Ovary (tissue), 3 donors: ENCODE measurements at regions not wholly inside any gene's neighbourhood (a gene's known extent, or its start where the extent isn't known, plus 50 kb on each side); places are given as distances from the start of the nearest gene placed in this dataset.

ENCODE experiments used
- POLR2A ChIP-seq: fragments of 450-650 bp; IDR thresholded peaks from one replicate; pipeline ENCODE4 v1.6.1; 2017; ENCODE audit warnings: antibody characterized with exemption, mild to moderate bottlenecking, moderate library complexity
- TF ChIP-seq, protein P1 (sequence below), 3 donors: fragments of 450-650 bp in 2 of 3; fragments of 200-600 bp in 1 of 3; IDR thresholded peaks; one replicate each; pipeline versions ENCODE4 v1.5.1 to v1.8.0; 2016 to 2022; ENCODE audit warnings: antibody characterized with exemption in 3 of 3, mild to moderate bottlenecking in 1 of 3
- donor health status: DM: no; HTN: no; CAD: no.

DNA sequence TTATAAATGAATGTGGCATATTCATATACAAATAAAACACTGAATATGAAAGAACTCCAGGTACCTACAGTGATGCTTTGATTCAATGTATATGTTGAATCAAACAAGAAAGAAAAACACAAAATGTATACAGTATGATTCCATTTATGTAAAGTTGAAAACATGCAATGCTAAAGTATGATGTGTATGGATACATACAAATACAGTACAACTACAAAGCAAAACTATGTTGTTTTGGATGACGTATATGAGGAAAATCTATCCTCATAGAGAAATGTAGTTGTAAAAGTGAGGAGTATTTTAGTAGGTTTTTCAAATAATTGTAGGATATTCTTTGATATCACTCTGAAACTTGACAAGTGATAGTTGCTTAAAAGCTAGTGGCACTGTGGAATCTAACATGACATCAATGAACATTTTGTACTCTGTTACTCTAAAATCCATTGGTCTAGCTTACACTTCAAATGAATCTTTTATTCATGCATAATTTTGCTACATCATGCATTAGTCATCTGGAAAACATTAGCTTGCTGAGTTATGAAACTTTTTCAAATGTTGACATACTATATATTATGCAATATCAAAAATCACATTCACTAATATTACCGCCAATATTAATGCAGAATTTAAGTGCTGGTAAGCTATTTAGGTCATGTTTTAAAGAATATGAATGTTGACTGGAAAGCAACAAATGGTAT is 278.1 kb upstream of the CHRNA7 start:
- TF ChIP-seq, protein P1, sequence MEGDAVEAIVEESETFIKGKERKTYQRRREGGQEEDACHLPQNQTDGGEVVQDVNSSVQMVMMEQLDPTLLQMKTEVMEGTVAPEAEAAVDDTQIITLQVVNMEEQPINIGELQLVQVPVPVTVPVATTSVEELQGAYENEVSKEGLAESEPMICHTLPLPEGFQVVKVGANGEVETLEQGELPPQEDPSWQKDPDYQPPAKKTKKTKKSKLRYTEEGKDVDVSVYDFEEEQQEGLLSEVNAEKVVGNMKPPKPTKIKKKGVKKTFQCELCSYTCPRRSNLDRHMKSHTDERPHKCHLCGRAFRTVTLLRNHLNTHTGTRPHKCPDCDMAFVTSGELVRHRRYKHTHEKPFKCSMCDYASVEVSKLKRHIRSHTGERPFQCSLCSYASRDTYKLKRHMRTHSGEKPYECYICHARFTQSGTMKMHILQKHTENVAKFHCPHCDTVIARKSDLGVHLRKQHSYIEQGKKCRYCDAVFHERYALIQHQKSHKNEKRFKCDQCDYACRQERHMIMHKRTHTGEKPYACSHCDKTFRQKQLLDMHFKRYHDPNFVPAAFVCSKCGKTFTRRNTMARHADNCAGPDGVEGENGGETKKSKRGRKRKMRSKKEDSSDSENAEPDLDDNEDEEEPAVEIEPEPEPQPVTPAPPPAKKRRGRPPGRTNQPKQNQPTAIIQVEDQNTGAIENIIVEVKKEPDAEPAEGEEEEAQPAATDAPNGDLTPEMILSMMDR (IDR thresholded peaks at IDR 0.05) = no peak
- TF ChIP-seq POLR2A = no peak
